ENCODE measurements at regions not wholly inside any gene's neighbourhood (a gene's known extent, or its start where the extent isn't known, plus 50 kb on each side); places are given as distances from the start of the nearest gene placed in this dataset.

DNA sequence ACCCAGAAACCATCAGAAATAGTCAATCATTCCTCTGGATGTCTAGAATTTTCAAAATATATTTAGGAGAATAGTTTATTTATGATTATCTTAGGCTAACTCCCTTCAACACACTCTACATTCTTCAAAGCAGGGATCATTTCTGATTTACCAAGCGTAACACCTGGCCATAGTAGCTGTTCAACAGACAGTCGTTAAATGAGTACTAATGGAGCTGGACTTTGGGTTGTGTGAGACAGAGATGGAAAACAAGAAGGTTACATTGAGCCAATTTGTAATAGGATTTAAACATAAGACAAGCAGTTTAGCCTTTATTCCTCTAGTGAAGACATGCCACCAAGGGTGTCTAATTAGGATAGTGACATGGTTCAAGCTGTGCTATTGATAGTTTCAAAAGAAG is 129.2 kb upstream of the ANO3 start:
- DNase-seq: no peak

DNA sequence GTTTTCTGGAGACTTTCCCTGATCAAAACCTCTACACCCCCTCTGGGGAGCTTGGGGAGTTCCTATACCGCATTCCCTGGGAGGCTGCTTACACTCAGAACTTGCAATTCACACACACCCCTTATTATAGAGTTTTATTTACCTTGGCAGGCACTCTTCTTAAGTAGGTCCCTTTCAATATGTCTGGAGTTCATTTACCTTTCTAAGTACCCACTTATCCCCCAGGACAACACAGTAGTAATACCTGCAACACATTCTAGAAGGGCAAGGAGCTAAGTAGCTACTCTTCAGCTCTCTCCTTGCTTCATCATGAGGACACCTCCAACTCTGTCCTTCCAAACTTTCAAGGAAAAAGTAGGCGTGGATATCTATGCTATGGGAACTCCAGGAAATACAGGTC is 127.8 kb upstream of the ANO3 start:
- DNase-seq: no peak

DNA sequence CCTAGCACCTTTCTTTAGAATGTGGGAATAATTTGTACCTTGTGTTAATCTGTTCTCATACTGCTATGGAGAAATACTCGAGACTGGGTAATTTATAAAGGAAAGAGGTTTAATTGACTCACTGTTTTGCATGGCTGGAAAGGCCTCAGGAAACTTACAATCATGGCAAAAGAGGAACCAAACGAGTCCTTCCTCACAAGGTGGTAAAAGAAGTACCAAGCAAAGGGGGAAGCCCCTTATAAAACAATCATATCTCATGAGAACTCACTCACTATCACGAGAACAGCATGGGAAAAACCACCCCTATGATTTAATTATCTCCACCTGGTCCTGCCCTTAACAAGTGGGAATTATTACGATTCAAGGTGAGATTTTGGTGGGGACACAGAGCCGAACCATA is 127.1 kb upstream of the ANO3 start:
- DNase-seq: no peak

DNA sequence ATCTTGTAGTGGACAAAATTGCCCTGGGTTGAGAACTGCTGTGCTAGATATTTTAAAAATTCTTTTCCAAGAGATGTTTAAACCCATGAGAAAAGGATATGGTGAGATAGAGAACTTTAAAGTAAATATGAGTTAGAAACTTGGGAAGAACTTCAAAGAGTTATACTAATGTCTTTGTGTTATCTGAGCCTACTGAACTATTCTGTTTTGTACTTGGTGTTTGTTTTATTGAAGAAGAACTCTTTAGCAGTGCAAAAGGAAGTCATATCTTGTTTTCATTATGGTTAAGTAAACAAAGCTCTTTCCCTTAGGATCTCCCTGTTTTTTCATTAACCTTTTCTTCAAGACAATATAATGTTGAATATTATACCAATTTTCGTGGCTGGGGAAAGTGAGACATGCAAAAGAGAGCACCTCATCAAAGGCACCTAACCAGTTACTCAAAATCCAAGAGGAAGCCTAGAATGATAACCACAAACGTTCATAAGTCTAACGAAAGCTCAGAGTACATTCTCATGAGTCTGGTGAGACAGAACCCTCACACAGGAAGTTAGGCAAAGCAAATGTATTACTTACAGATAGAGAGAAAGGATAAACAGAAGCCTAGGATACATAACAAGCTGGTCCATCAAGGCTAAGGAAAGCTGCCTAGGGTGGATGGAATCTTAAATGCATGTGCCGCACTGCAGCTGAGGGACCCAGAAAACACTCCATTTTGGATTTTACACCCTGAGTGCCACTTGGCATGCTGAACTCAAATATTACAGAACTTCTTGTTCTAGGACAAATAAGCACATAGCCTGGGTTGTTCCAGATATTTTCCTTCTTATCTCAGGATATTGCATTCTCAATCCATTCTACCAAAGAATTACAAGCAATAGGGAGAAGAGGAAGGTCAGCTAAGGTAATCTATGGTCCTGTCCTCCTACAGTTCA is 112.5 kb upstream of the ANO3 start:
- no peak for DNase-seq

DNA sequence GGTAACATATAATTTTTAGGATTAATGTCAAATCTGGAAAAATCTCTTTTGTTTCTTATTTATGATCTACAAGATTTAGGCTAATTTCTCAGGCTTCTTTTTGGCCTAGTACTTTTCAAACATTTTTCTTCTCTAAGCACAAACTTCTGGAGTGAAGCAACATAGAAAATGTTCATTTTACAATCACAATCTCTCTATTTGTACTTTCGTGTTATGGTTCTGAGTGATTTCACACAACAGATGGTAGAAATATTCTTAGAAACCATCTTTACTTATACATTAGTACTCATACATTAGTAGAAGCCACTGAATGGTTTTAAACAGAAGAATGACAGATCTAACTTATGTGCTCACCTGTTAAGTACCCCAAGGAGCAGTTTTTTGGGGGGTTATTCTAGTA is 106.3 kb upstream of the ANO3 start:
- DNase-seq: no peak

DNA sequence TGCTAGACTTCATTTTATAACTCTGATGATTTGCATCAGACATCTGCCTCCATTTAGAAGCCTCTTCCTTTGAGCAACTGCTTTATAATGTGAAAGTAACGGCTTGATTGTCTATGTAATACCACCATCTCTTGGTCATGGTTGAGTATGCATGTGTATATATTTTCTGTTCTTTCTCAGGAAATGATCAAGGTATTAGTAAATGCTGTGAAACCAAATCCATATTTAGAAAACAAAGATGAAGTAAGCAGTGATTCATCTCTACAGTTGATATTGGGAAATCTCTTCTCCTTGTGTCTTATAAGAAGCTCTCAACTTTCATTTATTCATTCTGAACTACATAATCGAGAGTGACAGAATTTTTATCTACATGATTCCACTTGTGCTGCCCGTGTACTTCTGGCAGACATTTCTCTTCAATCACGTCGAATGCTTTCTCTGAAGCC is 104.6 kb upstream of the ANO3 start:
- no peak for DNase-seq

DNA sequence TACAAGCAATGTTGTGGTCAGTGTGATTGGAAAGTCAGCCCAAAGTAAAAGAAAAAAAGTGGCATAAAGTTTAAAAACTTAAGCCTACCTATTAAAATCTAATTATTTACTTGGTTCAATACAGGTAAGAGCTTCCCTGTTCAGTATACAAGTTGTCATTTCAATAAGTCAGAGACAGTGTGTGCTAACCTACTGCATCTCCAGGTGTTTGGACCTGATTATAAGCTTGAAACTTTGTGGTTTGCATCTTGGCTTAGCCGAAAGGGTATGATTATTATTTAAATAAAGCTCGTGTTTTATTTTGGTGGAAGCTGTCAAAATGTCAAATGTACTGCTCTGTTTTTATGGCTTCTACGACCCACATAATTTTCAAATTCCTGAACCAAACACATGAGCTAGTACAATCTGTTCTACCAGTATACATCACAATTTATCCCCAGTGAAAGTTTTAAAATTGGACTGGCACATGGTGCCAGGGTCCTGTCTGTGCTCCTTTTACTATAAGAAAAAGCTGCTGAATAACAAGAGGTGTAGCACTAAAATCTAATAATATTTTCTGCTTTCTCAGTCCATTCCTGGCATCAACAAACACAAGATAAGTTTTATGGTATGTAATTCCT is 103.9 kb upstream of the ANO3 start:
- DNase-seq: no peak

DNA sequence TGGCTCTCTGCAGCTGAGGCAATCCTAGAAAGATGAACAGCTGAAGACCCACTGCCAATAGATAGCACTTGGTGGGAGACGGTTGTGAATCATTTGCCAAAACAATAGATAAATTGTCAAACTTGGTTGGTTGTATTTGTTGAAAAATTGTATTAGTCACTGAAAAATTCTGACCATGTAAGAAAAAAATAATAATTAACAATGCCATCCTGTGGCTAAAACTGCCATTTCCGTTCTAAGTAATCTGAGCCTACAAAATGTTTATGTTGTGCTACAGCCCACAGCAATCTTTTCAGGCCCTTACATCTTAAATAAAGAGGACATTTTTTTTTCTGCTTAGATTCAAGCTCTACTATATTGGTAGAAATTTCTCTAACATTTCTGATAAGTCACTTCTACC is 103.2 kb upstream of the ANO3 start:
- no peak for DNase-seq

DNA sequence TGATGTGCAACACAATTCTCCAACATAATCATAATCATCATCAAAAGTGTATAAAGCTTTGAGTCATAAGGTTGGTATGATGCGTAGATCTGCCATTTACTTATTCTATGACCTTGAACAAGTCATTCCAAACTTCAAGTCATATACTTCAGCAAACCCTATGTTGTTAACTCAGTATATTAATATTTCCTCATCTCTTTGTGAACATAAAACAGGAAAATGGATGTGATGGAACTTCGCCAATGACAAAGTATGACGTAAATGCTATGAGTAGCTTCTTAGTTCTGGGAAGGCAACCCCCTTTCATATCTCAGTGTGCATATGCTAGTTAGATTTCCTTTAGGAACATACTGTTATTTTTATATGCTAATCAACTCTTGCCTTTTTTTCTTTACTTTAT is 102.7 kb upstream of the ANO3 start:
- no peak for DNase-seq

DNA sequence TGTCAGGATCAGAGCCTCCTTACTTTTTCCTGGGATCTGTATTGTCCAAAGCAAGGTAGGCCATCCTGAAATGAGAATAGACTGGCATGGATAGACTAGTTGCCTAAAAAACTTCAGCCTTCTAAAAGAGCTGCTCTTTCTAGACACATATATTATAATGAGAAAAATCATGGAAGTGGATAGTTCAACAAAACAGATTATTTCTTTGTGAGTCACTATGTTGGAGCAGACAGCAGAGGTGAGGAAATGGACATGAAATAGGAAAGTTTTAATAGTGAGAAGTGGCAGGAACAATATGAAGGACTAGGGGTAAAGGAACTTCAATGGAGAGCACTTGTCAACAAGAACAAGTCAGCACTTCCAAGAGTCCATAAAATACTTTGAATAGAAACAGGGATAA is 101.9 kb upstream of the ANO3 start:
- DNase-seq: no peak

DNA sequence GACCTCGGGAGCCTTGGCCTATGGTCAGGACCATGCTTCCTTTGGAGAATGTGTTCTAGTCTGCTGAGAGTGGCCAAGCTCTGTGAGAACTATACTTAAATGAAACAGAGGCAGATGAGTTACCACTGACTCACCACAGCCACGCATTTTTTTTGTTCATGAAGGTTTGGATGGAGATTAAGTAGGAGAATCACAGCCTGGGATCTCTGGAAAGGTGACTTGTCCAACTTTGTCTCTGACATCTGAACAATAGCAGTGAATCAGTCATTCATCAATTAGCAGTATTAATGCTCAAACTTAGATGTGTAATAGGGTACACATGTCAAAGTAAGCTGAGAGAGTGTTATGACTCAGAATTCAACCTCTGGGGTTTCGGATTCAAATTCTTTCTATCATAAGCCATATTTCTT is 100.7 kb upstream of the ANO3 start:
- DNase-seq: no peak

DNA sequence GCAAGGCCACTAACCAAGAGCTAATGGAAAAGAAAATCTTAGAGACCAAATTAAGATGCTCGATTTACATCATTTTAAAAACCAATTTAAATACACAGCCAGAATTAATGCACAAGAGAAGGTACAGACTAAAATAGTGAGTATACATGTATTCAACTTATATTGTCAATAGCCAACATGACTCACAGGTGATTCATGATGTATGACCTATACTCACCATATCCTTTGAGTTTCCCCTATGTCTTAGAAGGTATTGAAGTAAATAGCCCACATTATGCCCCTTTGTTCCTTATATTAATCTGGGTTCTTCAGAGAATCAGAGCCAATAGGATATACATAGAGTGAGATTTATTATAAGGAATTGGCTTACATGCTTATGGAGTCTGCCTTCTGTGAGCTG is 97.5 kb upstream of the ANO3 start:
- DNase-seq: no peak

DNA sequence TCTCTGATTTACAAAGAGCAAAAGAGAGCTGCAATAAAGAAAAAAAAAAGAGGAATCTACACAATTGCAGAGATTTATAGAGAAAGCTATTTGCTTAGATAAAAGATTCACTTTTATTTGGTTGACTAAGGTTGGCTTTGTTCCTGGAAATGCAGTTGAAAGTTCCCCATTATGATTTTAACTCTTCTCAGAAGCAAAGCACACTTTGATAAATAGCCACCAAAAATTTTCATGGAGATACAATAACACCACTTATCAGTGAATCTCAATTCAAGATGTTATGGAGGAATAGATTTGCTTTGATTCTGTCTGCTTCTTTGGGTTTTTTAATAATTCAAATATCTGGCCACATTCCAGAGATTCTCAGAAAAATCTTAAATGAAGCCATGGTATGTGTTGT is 88.5 kb upstream of the ANO3 start:
- no peak for DNase-seq

DNA sequence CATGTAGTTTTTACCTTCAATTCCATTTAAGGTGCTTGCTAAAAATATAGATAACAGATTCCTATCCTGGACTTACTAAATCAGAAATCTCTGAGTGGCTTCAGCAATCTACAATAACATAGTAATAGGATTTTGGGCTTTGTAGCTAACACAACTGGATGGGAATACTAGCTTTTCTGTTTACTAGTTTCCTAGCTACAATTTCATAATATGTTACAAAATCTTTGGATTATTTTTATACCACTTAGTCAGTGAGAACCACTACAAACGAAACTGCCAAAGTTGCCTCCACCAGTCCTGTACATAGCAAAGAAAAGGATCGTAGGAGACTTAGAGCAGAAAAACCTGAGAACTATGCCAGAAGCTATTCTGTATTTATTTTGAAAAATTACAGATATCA is 87.7 kb upstream of the ANO3 start:
- DNase-seq: no peak

DNA sequence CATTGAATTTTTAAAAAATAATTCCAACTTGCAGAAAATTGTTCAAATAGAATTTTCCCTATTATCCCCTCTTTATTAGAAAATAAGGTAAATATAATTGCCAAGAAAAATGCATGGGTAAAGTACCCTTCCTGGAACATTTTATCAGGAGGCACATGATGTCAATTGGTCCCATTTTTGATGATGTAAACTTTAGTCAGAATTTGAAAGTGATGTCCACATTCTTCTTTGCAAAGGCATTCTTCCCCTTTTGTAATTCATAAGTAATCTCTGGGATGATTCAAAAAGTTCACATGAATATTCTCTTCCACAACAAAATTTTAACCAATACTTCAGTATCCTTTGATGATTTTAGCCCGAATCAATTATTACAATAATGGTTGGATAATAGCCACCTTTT is 86.9 kb upstream of the ANO3 start:
- no peak for DNase-seq

DNA sequence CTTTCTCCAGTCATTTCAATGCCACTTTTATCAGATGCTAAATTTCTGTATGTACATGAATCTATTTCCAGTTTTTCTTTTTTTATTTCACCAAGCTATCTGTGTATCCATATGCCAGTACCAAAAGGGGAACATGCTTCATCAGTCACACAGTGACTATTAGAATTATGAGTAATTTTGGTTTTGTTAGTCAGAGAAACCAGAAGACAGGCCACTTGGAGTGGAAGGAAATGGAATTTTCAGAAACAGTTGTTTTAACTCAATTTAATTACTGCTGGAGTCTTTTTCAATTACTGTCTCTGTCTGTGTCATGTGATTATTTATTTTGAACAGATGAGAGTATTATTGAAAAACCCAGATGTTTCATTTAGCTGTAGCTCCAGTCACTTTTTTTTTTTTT is 84.6 kb upstream of the ANO3 start:
- DNase-seq: no peak

DNA sequence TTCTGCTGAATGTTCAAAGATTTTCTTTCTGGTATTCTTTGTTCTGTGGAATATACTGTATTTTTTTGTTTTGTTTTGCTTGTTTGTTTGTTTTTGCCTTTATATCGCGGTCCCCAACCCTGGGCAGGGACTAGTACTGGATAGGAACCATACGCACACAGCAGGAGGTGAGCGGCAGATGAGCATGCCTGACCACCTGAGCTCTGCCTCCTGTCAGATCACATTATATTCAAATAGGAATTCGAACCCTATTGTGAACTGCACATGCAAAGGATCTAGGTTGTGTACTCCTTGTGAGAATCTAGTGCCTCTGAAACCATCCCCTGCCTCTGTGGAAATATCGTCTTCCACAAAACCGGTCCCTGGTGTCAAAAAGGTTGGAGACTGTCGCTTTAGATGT is 83.3 kb upstream of the ANO3 start:
- no peak for DNase-seq

DNA sequence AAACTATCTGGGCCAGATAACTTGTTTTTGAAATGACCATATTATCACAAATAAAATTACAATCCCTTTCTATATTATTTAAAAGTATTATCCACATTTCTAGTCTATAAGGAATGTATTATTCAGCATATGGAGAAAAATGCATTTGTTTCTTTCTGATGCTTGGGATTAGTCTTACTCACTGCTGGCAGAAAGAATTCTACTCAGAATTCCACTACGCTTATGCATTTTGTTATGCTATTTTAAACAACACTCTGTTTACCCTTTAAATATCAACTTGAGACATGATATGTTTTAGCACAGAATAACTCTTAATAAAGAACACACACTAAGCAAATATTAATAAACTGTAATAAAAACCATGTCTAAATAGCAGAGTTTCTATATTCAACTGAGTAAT is 77.6 kb upstream of the ANO3 start:
- DNase-seq: no peak

DNA sequence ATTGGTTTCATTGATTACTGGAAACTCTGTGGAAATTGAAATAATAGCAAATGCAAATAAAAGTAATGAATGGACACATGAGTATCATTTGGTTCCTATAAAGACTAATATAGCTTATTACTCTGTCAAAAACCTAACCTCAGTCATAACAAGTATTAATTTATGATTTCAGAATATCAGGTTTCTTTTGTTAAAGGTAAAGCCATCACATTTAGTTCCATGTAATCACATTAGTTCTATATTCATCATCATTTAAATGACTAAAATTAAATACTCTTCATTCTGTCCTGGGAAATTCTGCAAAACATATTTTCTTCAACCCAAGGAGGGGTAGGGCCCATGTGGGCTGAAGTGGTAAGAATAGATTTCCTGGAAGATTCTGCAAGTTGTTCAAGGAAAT is 68.2 kb upstream of the ANO3 start:
- no peak for DNase-seq

DNA sequence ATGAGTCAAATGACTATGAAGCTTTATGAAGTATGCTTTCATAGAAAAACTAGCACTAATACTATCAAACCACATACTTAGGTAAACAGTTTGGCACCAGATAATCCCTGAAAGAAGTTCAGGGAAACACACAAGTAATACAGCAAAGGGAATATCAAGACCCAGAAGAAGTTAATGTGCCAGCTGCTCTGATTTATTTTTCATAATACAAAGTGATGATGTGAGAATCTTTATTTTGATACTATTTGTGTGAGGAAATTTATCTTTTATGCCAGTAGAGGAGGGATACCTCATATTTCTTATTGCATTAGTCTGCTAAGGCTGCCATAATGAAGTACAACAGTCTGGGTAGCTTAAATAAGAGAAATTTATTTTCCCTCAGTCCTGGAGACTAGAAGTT is 67.7 kb upstream of the ANO3 start:
- DNase-seq: no peak

DNA sequence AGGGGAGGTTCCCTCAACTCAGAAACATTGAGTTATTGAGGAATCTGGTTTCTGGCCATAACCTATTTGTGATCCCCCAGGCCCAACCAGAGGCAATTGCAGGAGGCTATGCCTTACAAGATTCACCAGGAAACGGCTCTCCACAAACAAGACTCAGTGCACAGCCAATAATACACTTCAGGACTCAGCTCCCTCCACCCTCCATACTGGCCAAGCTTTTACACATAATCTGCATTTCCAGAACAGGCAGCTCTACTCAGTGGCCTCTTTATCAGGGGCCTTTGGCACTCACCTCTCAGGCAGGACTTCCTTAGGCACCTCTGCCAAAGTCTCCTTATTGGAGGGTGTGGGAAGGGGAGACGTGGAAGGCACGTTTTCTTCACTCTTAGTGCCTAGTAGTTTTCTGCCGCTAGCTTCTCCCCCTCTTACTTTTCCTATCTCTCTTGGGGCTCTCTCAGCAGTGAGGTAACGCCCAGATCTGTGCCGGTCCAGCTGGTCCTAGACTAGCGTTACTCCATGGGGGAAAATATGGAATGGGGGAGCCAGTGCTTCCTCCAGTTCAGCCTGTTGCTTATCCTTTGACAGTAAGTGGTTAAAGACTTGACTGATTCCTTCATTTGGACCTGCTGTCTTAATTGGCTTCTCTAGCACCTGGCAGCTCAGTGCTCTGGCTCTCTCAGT is 62.8 kb upstream of the ANO3 start:
- DNase-seq: no peak

DNA sequence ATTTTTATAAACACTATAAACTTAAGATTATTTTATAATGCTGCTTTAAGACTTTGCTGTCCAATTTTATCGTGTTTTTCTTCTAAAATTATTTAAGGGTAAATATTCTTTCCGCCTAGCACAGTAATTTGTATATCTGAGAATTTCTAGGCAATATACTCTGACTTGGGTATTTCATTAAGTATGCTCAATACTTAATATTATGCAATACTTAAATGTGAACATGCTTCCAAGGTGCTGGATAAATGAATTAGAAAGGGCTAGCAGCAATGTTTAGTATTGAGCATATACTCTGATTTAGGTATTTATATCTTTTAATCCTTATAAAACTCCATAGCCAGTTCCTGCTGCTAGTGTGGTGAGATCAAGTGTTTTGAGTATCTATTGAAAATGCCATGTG is 60.3 kb upstream of the ANO3 start:
- DNase-seq: no peak

DNA sequence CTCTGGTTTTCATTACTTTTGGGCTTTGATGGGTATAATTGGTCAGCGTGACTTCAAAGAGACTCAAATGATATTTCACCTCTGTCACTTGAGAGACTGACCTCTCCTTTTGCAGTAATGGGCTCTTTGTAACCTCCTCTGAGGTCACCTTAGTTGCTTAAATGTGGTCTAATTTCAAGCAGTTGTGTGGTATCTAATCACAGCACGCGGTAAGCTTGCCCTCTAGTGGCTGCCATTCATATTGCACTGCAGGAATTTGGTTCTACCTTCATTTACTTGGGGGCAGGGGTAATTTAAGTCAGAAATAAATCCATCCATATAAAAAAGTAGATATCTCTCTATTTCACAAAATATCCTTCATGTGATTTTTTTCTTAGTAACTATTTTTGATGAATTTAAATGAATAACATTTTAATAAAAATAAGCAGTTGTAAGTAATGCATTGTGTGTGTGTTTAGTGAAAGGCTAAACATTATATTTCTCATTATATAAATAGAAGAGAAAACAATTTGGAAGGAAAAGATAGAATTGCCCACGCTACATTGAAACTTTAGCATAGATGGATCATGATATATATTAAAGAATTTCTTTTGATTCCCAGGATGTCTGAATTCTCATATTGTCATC is 55.0 kb upstream of the ANO3 start:
- peak; percentile 29 for DNase-seq

DNA sequence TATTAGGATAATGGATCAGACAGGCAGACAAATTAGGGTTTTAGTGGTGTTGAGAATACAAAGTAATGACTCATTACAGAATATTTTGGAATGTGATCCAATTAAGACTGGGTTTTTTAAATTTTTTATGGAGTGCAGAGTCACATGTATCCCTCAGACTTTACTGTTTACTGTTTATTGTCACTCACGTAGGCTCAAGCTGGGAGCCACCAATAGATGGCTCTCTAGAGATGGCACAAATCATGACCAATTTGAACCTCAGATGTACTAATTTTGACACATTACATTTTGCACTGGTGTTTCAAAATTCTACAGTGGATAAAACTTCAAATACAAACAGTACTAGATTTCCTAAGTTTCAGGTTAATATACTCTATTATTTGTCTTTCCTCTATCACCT is 53.6 kb upstream of the ANO3 start:
- no peak for DNase-seq
